WTC11 (cell line): ENCODE measurements at regions not wholly inside any gene's neighbourhood (a gene's known extent, or its start where the extent isn't known, plus 50 kb on each side); places are given as distances from the start of the nearest gene placed in this dataset.

Experiments
- ATAC-seq: fragments of 200-7000 bp; cut with Tn5 transposase; 2 replicates; pipeline ENCODE4 v1.10.0; 2021; ENCODE audit warnings: mild to moderate bottlenecking, moderate library complexity
- CTCF ChIA-PET: fragments of 300-600 bp; sonication (Branson Sonifier 250); formaldehyde crosslinking; loops from one replicate; lab custom pipeline; 2021; ENCODE audit warnings: antibody characterized with exemption; lab: Charles Lee
- POLR2A ChIA-PET: fragments of 350-600 bp; sonication (Branson Sonifier 250); formaldehyde crosslinking; loops from one replicate; lab custom pipeline; 2021; ENCODE audit warnings: antibody characterized with exemption; lab: Charles Lee
- DNase-seq: peaks from one replicate; pipeline ENCODE4 v3.0.0; 2021; ENCODE audit warnings: low spot score
- H3K27ac Mint-ChIP-seq: 2 replicates; pipeline ENCODE4 v1.8.0; 2021; ENCODE audit warnings: mixed read lengths
- H3K27me3 Mint-ChIP-seq: 2 replicates; pipeline ENCODE4 v1.8.0; 2021; ENCODE audit warnings: low read depth, mild to moderate bottlenecking, moderate library complexity, mixed read lengths
- H3K36me3 Mint-ChIP-seq: 2 replicates; pipeline ENCODE4 v1.8.0; 2021; ENCODE audit warnings: mixed read lengths
- H3K4me1 Mint-ChIP-seq: 2 replicates; pipeline ENCODE4 v1.8.0; 2022; ENCODE audit warnings: mixed read lengths
- H3K4me3 Mint-ChIP-seq: 2 replicates; pipeline ENCODE4 v1.8.0; 2021; ENCODE audit warnings: mild to moderate bottlenecking, moderate library complexity, mixed read lengths
- H3K9me3 Mint-ChIP-seq: 2 replicates; pipeline ENCODE4 v1.8.0; 2021; ENCODE audit warnings: mixed read lengths
- AR ChIP-seq: fragments of 250-450 bp; sonication (Bioruptor Pico); IDR thresholded peaks from 2 replicates; pipeline ENCODE4 v1.9.0; 2021; ENCODE audit warnings: mild to moderate bottlenecking
- CREB1 ChIP-seq: sonication (generic); formaldehyde crosslinking; IDR thresholded peaks from 2 replicates; pipeline ENCODE4 v1.8.0; 2023; ENCODE audit warnings: mild to moderate bottlenecking, missing genetic modification reagents
- CREM ChIP-seq: sonication (generic); formaldehyde crosslinking; IDR thresholded peaks from 2 replicates; pipeline ENCODE4 v1.8.1; 2022; ENCODE audit warnings: mild to moderate bottlenecking, missing genetic modification reagents, moderate library complexity
- CTCF ChIP-seq: fragments of 200-600 bp; IDR thresholded peaks from 2 replicates; pipeline ENCODE4 v1.8.0; 2022; ENCODE audit warnings: antibody characterized with exemption
- FOXJ3 ChIP-seq: sonication (generic); formaldehyde crosslinking; IDR thresholded peaks from 2 replicates; pipeline ENCODE4 v1.9.0; 2021; ENCODE audit warnings: missing genetic modification reagents, mild to moderate bottlenecking, borderline replicate concordance
- HMGA2 ChIP-seq: fragments of 250-450 bp; sonication (Bioruptor Pico); IDR thresholded peaks from 2 replicates; pipeline ENCODE4 v1.4.0; 2021; ENCODE audit warnings: mild to moderate bottlenecking, moderate library complexity
- KAT7 ChIP-seq: sonication (generic); formaldehyde crosslinking; IDR thresholded peaks from 2 replicates; pipeline ENCODE4 v1.8.1; 2023; ENCODE audit warnings: missing genetic modification reagents, mild to moderate bottlenecking, borderline replicate concordance
- NFE2L1 ChIP-seq: sonication (generic); formaldehyde crosslinking; IDR thresholded peaks from 2 replicates; pipeline ENCODE4 v1.8.1; 2023; ENCODE audit warnings: missing genetic modification reagents
- NR3C1 ChIP-seq: sonication (generic); formaldehyde crosslinking; conservative IDR thresholded peaks from 2 replicates; pipeline ENCODE4 v1.8.1; 2023; ENCODE audit warnings: low read depth, mild to moderate bottlenecking, missing genetic modification reagents
- SOX15 ChIP-seq: fragments of 250-450 bp; sonication (Bioruptor Pico); IDR thresholded peaks from 2 replicates; pipeline ENCODE4 v1.9.0; 2021; ENCODE audit warnings: mild to moderate bottlenecking
- TEAD4 ChIP-seq: sonication (generic); formaldehyde crosslinking; IDR thresholded peaks from 2 replicates; pipeline ENCODE4 v1.8.0; 2022; ENCODE audit warnings: mild to moderate bottlenecking, missing genetic modification reagents
- ZNF671 ChIP-seq: fragments of 250-450 bp; sonication (Bioruptor Pico); IDR thresholded peaks from 2 replicates; pipeline ENCODE4 v1.8.0; 2021; ENCODE audit warnings: mild to moderate bottlenecking
- ZSCAN18 ChIP-seq: fragments of 250-450 bp; sonication (Bioruptor Pico); IDR thresholded peaks from 2 replicates; pipeline ENCODE4 v2.1.2; 2022; ENCODE audit warnings: mild to moderate bottlenecking, moderate library complexity
- TF ChIP-seq, protein P1 (sequence below): fragments of 250-450 bp; sonication (Bioruptor Pico); IDR thresholded peaks from 2 replicates; pipeline ENCODE4 v1.8.0; 2021; ENCODE audit warnings: mild to moderate bottlenecking
- TF ChIP-seq, protein P2 (sequence below): sonication (generic); formaldehyde crosslinking; IDR thresholded peaks from 2 replicates; pipeline ENCODE4 v1.8.0; 2023; ENCODE audit warnings: missing genetic modification reagents, mild to moderate bottlenecking, borderline replicate concordance
- TF ChIP-seq, protein P3 (sequence below): sonication (generic); formaldehyde crosslinking; IDR thresholded peaks from 2 replicates; pipeline ENCODE4 v1.8.0; 2022; ENCODE audit warnings: mild to moderate bottlenecking, missing genetic modification reagents

DNA sequence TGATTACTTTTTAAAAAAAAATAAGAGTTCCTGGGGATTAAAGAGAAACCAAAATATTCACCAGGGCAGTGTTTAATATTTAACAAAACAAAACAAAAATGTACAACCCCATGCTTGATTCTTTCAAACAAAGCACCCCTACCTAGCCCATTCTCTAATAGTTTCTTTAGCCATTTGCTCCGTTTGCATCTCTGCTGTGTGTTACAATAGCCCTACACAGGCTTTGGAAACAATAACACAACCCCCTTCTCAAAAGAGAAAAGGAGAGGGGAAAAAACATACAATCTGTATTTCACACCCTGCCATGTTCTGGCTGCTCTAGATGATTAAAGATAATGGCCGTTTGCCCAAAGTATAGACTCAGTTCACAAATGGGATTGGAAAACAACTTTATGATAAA, 302.9 kb downstream of the CPS1 start:
- CTCF ChIA-PET = no interaction called here
- Mint-ChIP-seq H3K27ac (no peak overlapping the region), H3K9me3 (no peaks in the 10 kb centered on the region; the same call in 1 of the 2 replicates), H3K36me3 (no peaks in the 10 kb centered on the region), H3K4me1 (peaks cover 42% of the 10 kb centered on the region), H3K27me3 (no peaks in the 10 kb centered on the region), H3K4me3 (no peak overlapping the region)
- no peak for DNase-seq
- TF ChIP-seq TEAD4 (CRISPR knock-in tag) = no peak
- TF ChIP-seq AR (CRISPR knock-in tag) = no peak
- no peak for TF ChIP-seq NR3C1 (CRISPR knock-in tag)
- no peak for TF ChIP-seq HMGA2 (CRISPR knock-in tag)
- no peak for TF ChIP-seq ZSCAN18 (CRISPR knock-in tag)
- TF ChIP-seq CREB1 = no peak
- no peak for TF ChIP-seq FOXJ3 (CRISPR knock-in tag)
- TF ChIP-seq CREM (CRISPR knock-in tag) = no peak
- TF ChIP-seq, protein P1, sequence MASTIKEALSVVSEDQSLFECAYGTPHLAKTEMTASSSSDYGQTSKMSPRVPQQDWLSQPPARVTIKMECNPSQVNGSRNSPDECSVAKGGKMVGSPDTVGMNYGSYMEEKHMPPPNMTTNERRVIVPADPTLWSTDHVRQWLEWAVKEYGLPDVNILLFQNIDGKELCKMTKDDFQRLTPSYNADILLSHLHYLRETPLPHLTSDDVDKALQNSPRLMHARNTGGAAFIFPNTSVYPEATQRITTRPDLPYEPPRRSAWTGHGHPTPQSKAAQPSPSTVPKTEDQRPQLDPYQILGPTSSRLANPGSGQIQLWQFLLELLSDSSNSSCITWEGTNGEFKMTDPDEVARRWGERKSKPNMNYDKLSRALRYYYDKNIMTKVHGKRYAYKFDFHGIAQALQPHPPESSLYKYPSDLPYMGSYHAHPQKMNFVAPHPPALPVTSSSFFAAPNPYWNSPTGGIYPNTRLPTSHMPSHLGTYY (CRISPR knock-in tag) = no peak
- TF ChIP-seq KAT7 (CRISPR knock-in tag) = no peak
- TF ChIP-seq, protein P2, sequence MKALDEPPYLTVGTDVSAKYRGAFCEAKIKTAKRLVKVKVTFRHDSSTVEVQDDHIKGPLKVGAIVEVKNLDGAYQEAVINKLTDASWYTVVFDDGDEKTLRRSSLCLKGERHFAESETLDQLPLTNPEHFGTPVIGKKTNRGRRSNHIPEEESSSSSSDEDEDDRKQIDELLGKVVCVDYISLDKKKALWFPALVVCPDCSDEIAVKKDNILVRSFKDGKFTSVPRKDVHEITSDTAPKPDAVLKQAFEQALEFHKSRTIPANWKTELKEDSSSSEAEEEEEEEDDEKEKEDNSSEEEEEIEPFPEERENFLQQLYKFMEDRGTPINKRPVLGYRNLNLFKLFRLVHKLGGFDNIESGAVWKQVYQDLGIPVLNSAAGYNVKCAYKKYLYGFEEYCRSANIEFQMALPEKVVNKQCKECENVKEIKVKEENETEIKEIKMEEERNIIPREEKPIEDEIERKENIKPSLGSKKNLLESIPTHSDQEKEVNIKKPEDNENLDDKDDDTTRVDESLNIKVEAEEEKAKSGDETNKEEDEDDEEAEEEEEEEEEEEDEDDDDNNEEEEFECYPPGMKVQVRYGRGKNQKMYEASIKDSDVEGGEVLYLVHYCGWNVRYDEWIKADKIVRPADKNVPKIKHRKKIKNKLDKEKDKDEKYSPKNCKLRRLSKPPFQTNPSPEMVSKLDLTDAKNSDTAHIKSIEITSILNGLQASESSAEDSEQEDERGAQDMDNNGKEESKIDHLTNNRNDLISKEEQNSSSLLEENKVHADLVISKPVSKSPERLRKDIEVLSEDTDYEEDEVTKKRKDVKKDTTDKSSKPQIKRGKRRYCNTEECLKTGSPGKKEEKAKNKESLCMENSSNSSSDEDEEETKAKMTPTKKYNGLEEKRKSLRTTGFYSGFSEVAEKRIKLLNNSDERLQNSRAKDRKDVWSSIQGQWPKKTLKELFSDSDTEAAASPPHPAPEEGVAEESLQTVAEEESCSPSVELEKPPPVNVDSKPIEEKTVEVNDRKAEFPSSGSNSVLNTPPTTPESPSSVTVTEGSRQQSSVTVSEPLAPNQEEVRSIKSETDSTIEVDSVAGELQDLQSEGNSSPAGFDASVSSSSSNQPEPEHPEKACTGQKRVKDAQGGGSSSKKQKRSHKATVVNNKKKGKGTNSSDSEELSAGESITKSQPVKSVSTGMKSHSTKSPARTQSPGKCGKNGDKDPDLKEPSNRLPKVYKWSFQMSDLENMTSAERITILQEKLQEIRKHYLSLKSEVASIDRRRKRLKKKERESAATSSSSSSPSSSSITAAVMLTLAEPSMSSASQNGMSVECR = no peak
- POLR2A ChIA-PET = no interaction called here
- ATAC-seq = peak; percentile 52; the same call in 1 of the 2 replicates

- no peaks in the 10 kb centered on the region for H3K36me3 Mint-ChIP-seq
- no peak overlapping the region for H3K27ac Mint-ChIP-seq
Measured at GRCh38 chr2:210860276-210860675, 303.9 kb downstream of the CPS1 start.

More at GRCh38 chr2:210860276-210860675, 303.9 kb downstream of the CPS1 start:
- POLR2A ChIA-PET = no interaction called here
- ATAC-seq (no peak), DNase-seq (no peak)
- Mint-ChIP-seq H3K4me3 (no peak overlapping the region), H3K27me3 (no peaks in the 10 kb centered on the region), H3K9me3 (no peaks in the 10 kb centered on the region), H3K4me1 (peaks cover 42% of the 10 kb centered on the region)
- no peak for TF ChIP-seq ZNF671 (CRISPR knock-in tag)
- no peak for TF ChIP-seq SOX15 (CRISPR knock-in tag)
- TF ChIP-seq CTCF = no peak
- TF ChIP-seq, protein P3, sequence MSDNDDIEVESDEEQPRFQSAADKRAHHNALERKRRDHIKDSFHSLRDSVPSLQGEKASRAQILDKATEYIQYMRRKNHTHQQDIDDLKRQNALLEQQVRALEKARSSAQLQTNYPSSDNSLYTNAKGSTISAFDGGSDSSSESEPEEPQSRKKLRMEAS (CRISPR knock-in tag) = no peak
- no peak for TF ChIP-seq NFE2L1 (CRISPR knock-in tag)
- TF ChIP-seq, protein P2 = no peak
- TF ChIP-seq, protein P1 (CRISPR knock-in tag) = no peak
- CTCF ChIA-PET = no interaction called here
